Adrenal gland (tissue), 5 donors: ENCODE measurements at regions not wholly inside any gene's neighbourhood (a gene's known extent, or its start where the extent isn't known, plus 50 kb on each side); places are given as distances from the start of the nearest gene placed in this dataset.

Source experiments
- POLR2A ChIP-seq, 2 donors: fragments of 450-650 bp; IDR thresholded peaks; one replicate each; pipeline ENCODE4 v1.6.1; 2017; ENCODE audit warnings: antibody characterized with exemption in 2 of 2, mild to moderate bottlenecking in 2 of 2, moderate library complexity in 1 of 2
- TF ChIP-seq, protein P1 (sequence below), 6 experiments: fragments of 450-650 bp in 4 of 6; fragments of 200-600 bp in 2 of 6; sonication (generic) in 1 of 6; IDR thresholded peaks; 1 replicate in 5 of 6; 2 replicates in 1 of 6; pipeline versions ENCODE4 v1.5.1 to v1.8.0; 2016 to 2021; ENCODE audit warnings: antibody characterized with exemption in 6 of 6, mild to moderate bottlenecking in 2 of 6, moderate library complexity in 1 of 6
- donor health status: DM: no; HTN: no; CAD: no.

DNA sequence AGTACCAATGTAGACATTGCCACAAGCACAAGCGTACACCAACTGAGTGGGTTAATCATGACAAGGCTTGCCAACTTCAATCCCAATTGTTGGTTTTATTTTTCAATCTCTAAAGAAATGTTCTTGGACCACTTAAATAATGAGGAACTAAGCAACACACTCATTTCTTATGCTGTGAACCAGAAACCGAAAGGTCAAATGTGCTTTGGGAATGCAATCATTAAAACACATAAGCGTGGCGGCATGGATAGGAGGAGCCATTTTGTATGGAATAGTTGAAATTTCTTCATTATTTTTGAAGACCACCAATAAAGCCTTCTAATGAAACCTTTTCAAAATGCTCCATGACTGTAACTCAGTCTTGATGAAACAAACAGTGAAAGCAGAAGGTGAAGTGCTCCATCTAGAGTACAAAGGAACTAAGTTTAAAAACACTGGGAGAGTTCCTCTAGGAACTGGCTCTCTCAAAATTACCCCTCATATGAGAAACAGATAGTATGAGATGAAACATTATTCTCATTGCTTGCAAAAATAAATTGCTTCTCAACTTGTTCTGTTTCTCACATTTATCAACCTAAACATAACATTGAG, 113.2 kb upstream of the CHST9 start:
- TF ChIP-seq POLR2A (IDR thresholded peaks at IDR 0.05): no peak
- TF ChIP-seq, protein P1, sequence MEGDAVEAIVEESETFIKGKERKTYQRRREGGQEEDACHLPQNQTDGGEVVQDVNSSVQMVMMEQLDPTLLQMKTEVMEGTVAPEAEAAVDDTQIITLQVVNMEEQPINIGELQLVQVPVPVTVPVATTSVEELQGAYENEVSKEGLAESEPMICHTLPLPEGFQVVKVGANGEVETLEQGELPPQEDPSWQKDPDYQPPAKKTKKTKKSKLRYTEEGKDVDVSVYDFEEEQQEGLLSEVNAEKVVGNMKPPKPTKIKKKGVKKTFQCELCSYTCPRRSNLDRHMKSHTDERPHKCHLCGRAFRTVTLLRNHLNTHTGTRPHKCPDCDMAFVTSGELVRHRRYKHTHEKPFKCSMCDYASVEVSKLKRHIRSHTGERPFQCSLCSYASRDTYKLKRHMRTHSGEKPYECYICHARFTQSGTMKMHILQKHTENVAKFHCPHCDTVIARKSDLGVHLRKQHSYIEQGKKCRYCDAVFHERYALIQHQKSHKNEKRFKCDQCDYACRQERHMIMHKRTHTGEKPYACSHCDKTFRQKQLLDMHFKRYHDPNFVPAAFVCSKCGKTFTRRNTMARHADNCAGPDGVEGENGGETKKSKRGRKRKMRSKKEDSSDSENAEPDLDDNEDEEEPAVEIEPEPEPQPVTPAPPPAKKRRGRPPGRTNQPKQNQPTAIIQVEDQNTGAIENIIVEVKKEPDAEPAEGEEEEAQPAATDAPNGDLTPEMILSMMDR (IDR thresholded peaks at IDR 0.05): peak in 3 of 6 experiments; percentile 12 to 32 (median 20)
